ENCODE measurements at regions not wholly inside any gene's neighbourhood (a gene's known extent, or its start where the extent isn't known, plus 50 kb on each side); places are given as distances from the start of the nearest gene placed in this dataset.

DNA sequence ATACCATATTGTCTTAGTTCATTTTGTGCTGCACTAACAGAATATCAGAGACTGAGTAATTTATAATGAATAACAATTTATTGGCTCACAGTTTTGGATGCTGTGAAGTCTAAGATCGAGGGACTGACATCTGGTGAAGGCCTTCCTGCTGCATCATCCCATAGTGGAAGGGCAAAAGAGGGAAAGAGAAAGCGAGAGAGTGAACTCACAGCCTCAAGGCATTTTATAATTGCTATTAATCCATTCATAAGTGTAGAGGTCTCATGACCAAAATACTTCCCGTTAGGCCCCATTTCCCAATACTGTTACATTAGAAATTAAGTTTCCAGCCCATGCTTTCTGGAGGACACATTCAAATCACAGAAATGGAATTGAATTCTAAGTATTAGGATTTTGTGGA is 554.4 kb downstream of the TRAM1L1 start:
- no peaks in the 10 kb centered on the region for H3K27me3 Mint-ChIP-seq (ENCODE audit: low read depth)
- H3K27ac Mint-ChIP-seq: no peak overlapping the region
- no peaks in the 10 kb centered on the region for H3K9me3 Mint-ChIP-seq
- H3K4me3 Mint-ChIP-seq: no peak overlapping the region
- H3K4me1 Mint-ChIP-seq: no peaks in the 10 kb centered on the region
- no peak for TF ChIP-seq CTCF (IDR thresholded peaks at IDR 0.05; ENCODE audit: unreplicated experiment in 3 of 3)
- no peaks in the 10 kb centered on the region for H3K36me3 Mint-ChIP-seq (ENCODE audit: low read depth)

GRCh38 chr4:116530048-116530447 is 555.3 kb downstream of the TRAM1L1 start:
- H3K27ac Mint-ChIP-seq: no peak overlapping the region
- TF ChIP-seq CTCF (IDR thresholded peaks at IDR 0.05; ENCODE audit: unreplicated experiment in 3 of 3): no peak
- no peak overlapping the region for H3K4me3 Mint-ChIP-seq
- no peaks in the 10 kb centered on the region for H3K4me1 Mint-ChIP-seq
- no peaks in the 10 kb centered on the region for H3K36me3 Mint-ChIP-seq (ENCODE audit: low read depth)
- no peaks in the 10 kb centered on the region for H3K27me3 Mint-ChIP-seq (ENCODE audit: low read depth)
- no peaks in the 10 kb centered on the region for H3K9me3 Mint-ChIP-seq

GRCh38 chr4:116529129-116529528 is 556.2 kb downstream of the TRAM1L1 start:
- Mint-ChIP-seq H3K27me3 (ENCODE audit: low read depth) (no peaks in the 10 kb centered on the region), H3K36me3 (ENCODE audit: low read depth) (no peaks in the 10 kb centered on the region), H3K4me1 (no peaks in the 10 kb centered on the region), H3K4me3 (no peak overlapping the region), H3K27ac (no peak overlapping the region), H3K9me3 (no peaks in the 10 kb centered on the region)
- TF ChIP-seq CTCF (IDR thresholded peaks at IDR 0.05; ENCODE audit: unreplicated experiment in 3 of 3): no peak

- Mint-ChIP-seq H3K4me1 (no peaks in the 10 kb centered on the region), H3K27ac (no peak overlapping the region), H3K36me3 (ENCODE audit: low read depth) (no peaks in the 10 kb centered on the region), H3K4me3 (no peak overlapping the region), H3K27me3 (ENCODE audit: low read depth) (peaks cover 6% of the 10 kb centered on the region), H3K9me3 (peaks cover 6% of the 10 kb centered on the region)
- no peak for TF ChIP-seq CTCF (IDR thresholded peaks at IDR 0.05; ENCODE audit: unreplicated experiment in 3 of 3)
These were observed 562.5 kb downstream of the TRAM1L1 start for GRCh38 chr4:116522922-116523321.

GRCh38 chr4:116520886-116521285 is 564.5 kb downstream of the TRAM1L1 start:
- no peak for TF ChIP-seq CTCF (IDR thresholded peaks at IDR 0.05; ENCODE audit: unreplicated experiment in 3 of 3)
- H3K27ac Mint-ChIP-seq: no peak overlapping the region
- no peak overlapping the region for H3K4me3 Mint-ChIP-seq
- H3K4me1 Mint-ChIP-seq: no peaks in the 10 kb centered on the region
- H3K9me3 Mint-ChIP-seq: peaks cover 13% of the 10 kb centered on the region
- H3K36me3 Mint-ChIP-seq (ENCODE audit: low read depth): no peaks in the 10 kb centered on the region
- peaks cover 6% of the 10 kb centered on the region for H3K27me3 Mint-ChIP-seq (ENCODE audit: low read depth)

DNA sequence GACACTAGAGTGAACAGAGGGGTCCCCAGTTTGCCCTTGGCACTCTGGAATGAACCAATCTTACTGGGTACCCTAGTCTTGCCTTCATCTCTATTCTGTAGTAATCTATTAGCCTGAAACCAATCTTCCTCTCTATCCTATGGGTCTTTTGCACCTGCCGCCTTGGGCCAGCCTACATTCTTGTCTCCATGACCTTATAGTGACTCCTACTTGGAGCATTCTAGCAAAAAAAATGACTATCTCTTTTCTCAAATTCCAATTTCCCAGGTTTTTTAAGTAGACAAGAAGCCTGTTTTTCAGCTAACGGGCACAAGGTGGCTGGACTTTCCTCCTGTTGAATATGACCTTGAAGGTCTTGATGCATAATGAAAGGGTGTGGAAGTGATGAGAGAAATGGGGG is 568.7 kb downstream of the TRAM1L1 start:
- Mint-ChIP-seq H3K27ac (no peak overlapping the region), H3K4me3 (no peak overlapping the region), H3K9me3 (peaks cover 17% of the 10 kb centered on the region), H3K27me3 (ENCODE audit: low read depth) (peaks cover 6% of the 10 kb centered on the region), H3K36me3 (ENCODE audit: low read depth) (no peaks in the 10 kb centered on the region), H3K4me1 (no peaks in the 10 kb centered on the region)
- no peak for TF ChIP-seq CTCF (IDR thresholded peaks at IDR 0.05; ENCODE audit: unreplicated experiment in 3 of 3)

All from nephron (organoid).